ENCODE measurements at regions not wholly inside any gene's neighbourhood (a gene's known extent, or its start where the extent isn't known, plus 50 kb on each side); places are given as distances from the start of the nearest gene placed in this dataset.

DNA sequence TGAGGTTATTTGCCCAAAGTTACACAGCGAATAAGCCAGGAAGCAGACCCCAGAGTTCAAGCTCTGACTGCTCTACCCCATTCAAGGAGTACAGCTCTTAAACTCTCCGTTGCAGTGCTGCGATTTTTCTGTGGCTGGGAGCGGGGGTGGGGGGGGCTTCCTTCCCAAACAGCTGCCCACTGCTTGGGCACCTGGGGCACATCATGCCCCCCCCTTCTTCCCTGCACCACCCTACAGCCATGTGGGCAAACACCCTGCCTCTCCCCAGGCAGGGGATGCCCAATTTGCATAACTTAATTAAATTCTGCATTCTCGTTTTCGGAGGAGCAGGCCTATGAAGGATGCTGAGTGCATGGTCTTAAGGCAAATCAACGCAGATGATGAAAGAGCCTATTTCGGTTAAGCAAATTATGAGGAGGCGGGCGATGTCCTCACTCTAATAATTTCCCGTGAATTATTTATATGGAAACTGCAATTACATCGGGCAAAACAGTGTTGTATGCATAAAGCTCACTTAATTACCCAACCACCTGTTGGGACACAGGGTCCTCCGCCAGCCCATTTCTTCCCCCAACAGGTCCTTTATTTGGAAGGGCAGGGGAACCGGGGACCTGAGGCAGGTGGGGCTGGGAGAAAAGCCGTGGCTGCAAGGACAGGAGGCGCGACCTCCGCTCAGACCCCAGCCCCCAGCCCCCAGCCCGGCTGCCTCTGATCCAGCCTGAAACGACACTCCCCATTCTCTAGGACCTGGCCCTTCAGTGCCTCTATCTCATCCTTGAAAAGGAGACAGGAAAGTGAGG lies 610.5 kb downstream of the BUD13 start:
- in situ Hi-C loops (cut with HindIII; ENCODE audit: low pct_unique_long_range_greater_than_20kb, low sequenced_read_pairs) (no loop called here), intact Hi-C loops (cut with micrococcal nuclease; ENCODE audit: unreplicated experiment) (no loop called here)
- DNase-seq (ENCODE audit: low read depth, low spot score) (no peak), ATAC-seq (no peak)
- Histone ChIP-seq H3K36me3 (ENCODE audit: control insufficient read depth, insufficient read depth, low read length) (no peaks in the 10 kb centered on the region), H3K4me1 (ENCODE audit: control insufficient read depth, insufficient read depth, low read length) (no peaks in the 10 kb centered on the region), H3K9me3 (ENCODE audit: control insufficient read depth, insufficient read depth, low read depth, low read length) (no peaks in the 10 kb centered on the region), H3K4me3 (ENCODE audit: low read depth in 2 of 2, low read length in 2 of 2) (no peak overlapping the region), H3K27ac (ENCODE audit: low read length) (no peak overlapping the region), H3K27me3 (ENCODE audit: control insufficient read depth, insufficient read depth, low read length) (peaks cover 6% of the 10 kb centered on the region)
- TF ChIP-seq, protein P1, sequence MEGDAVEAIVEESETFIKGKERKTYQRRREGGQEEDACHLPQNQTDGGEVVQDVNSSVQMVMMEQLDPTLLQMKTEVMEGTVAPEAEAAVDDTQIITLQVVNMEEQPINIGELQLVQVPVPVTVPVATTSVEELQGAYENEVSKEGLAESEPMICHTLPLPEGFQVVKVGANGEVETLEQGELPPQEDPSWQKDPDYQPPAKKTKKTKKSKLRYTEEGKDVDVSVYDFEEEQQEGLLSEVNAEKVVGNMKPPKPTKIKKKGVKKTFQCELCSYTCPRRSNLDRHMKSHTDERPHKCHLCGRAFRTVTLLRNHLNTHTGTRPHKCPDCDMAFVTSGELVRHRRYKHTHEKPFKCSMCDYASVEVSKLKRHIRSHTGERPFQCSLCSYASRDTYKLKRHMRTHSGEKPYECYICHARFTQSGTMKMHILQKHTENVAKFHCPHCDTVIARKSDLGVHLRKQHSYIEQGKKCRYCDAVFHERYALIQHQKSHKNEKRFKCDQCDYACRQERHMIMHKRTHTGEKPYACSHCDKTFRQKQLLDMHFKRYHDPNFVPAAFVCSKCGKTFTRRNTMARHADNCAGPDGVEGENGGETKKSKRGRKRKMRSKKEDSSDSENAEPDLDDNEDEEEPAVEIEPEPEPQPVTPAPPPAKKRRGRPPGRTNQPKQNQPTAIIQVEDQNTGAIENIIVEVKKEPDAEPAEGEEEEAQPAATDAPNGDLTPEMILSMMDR (IDR thresholded peaks at IDR 0.05): no peak
- TF ChIP-seq POLR2AphosphoS5 (IDR thresholded peaks at IDR 0.05; ENCODE audit: low read depth, low read length): no peak
- TF ChIP-seq SIN3A (IDR thresholded peaks at IDR 0.05; ENCODE audit: borderline replicate concordance, insufficient read depth, low read depth, low read length): no peak
- TF ChIP-seq TCF7L2 (IDR thresholded peaks at IDR 0.05; ENCODE audit: low read depth, low read length): no peak
- TF ChIP-seq REST (IDR thresholded peaks at IDR 0.05; ENCODE audit: insufficient read depth in 1 of 2, low read depth in 2 of 2, low read length in 1 of 2): no peak
- no TSS peak for BruUV-seq (replicated peaks)
- ChIA-PET POLR2A (no interaction called here), CTCF (no interaction called here)

- peaks cover 10% of the 10 kb centered on the region; the same call in 1 of the 2 replicates for H3K9me3 ChIP-seq (ENCODE audit: control insufficient read depth, insufficient read depth, low read depth, low read length)
- H3K4me1 ChIP-seq (ENCODE audit: control insufficient read depth, insufficient read depth, low read length): no peaks in the 10 kb centered on the region
- H3K27me3 ChIP-seq (ENCODE audit: control insufficient read depth, insufficient read depth, low read length): peaks cover 9% of the 10 kb centered on the region
- intact Hi-C loops (cut with micrococcal nuclease; ENCODE audit: unreplicated experiment): no loop called here
- no peak overlapping the region for H3K27ac ChIP-seq (ENCODE audit: low read length)
- no peaks in the 10 kb centered on the region for H3K36me3 ChIP-seq (ENCODE audit: control insufficient read depth, insufficient read depth, low read length)
- in situ Hi-C loops (cut with HindIII; ENCODE audit: low pct_unique_long_range_greater_than_20kb, low sequenced_read_pairs): no loop called here
- ChIA-PET POLR2A (no interaction called here), CTCF (no interaction called here)
- BruUV-seq (replicated peaks): no TSS peak
- DNase-seq (ENCODE audit: low read depth, low spot score) (no peak), ATAC-seq (no peak)
- TF ChIP-seq REST (IDR thresholded peaks at IDR 0.05; ENCODE audit: insufficient read depth in 1 of 2, low read depth in 2 of 2, low read length in 1 of 2) (no peak), POLR2AphosphoS5 (IDR thresholded peaks at IDR 0.05; ENCODE audit: low read depth, low read length) (no peak), TCF7L2 (IDR thresholded peaks at IDR 0.05; ENCODE audit: low read depth, low read length) (no peak), SIN3A (IDR thresholded peaks at IDR 0.05; ENCODE audit: borderline replicate concordance, insufficient read depth, low read depth, low read length) (no peak)
- TF ChIP-seq, protein P1 (IDR thresholded peaks at IDR 0.05): no peak
- H3K4me3 ChIP-seq (ENCODE audit: low read depth in 2 of 2, low read length in 2 of 2): no peak overlapping the region
Observed at GRCh38 chr11:116148645-116149044, 624.1 kb downstream of the BUD13 start.
